Activated B cell treated with CpG ODN at 0.5 μM for 24 hours (primary cell): ENCODE measurements at regions not wholly inside any gene's neighbourhood (a gene's known extent, or its start where the extent isn't known, plus 50 kb on each side); places are given as distances from the start of the nearest gene placed in this dataset.

ENCODE experiments used
- ATAC-seq: fragments of 200-7000 bp; cut with Tn5 transposase; one replicate; pipeline ENCODE4 v1.10.0; 2021; ENCODE audit warnings: low read depth, mild to moderate bottlenecking, moderate library complexity
- CTCF ChIA-PET: fragments of 350-600 bp; sonication (Branson Sonifier 250); formaldehyde crosslinking; loops from one replicate; lab custom pipeline; 2021; ENCODE audit warnings: antibody characterized with exemption; lab: Charles Lee
- POLR2A ChIA-PET: fragments of 350-600 bp; sonication (Branson Sonifier 250); formaldehyde crosslinking; loops from one replicate; lab custom pipeline; 2021; ENCODE audit warnings: antibody characterized with exemption; lab: Charles Lee
- DNase-seq: peaks from one replicate; pipeline ENCODE4 v3.0.0; 2022
- H3K27ac Mint-ChIP-seq: one replicate; pipeline ENCODE4 v1.8.0; 2020; ENCODE audit warnings: mixed read lengths
- H3K27me3 Mint-ChIP-seq: one replicate; pipeline ENCODE4 v1.8.0; 2021; ENCODE audit warnings: mixed read lengths
- H3K36me3 Mint-ChIP-seq: one replicate; pipeline ENCODE4 v1.8.0; 2021; ENCODE audit warnings: low read depth, mixed read lengths
- H3K4me1 Mint-ChIP-seq: one replicate; pipeline ENCODE4 v1.8.0; 2021; ENCODE audit warnings: mixed read lengths
- H3K4me3 Mint-ChIP-seq: one replicate; pipeline ENCODE4 v1.8.0; 2020; ENCODE audit warnings: mild to moderate bottlenecking, mixed read lengths
- H3K9me3 Mint-ChIP-seq: one replicate; pipeline ENCODE4 v1.8.0; 2020; ENCODE audit warnings: mixed read lengths
- intact Hi-C: fragments of 100-400 bp; cut with micrococcal nuclease; formaldehyde crosslinking; loops from one replicate; pipeline ENCODE4 v1.15.1; 2024
- TF ChIP-seq, protein P1 (sequence below): fragments of 200-600 bp; IDR thresholded peaks from one replicate; pipeline ENCODE4 v1.8.0; 2022; ENCODE audit warnings: antibody characterized with exemption, mild to moderate bottlenecking

DNA sequence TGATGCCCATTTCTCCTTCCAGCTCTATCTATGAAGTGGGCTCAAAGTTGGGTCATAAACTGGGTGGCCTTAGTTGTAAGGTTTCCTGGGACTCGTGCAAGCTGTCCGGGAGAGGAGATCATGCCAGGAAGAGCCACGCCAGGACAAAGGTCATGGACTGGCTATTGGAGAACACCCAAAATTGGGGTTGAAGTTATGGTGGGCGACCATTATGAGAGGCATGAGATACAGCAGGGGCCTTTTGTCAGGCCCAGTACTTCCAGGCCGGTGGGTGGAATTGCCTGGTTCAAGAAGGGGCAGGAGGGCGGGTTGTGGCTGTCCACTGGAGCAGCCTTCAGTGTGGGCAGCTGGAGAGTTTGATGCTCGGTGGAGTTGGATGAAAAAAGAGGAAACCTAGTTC, 225.1 kb upstream of the SSTR4 start:
- DNase-seq (no peak), ATAC-seq (no peak)
- Mint-ChIP-seq H3K9me3 (no peaks in the 10 kb centered on the region), H3K4me3 (no peak overlapping the region), H3K4me1 (no peaks in the 10 kb centered on the region), H3K27me3 (no peaks in the 10 kb centered on the region), H3K27ac (no peak overlapping the region), H3K36me3 (no peaks in the 10 kb centered on the region)
- CTCF ChIA-PET, result no interaction called here
- POLR2A ChIA-PET, result no interaction called here
- intact Hi-C loops, result no loop called here
- TF ChIP-seq, protein P1, sequence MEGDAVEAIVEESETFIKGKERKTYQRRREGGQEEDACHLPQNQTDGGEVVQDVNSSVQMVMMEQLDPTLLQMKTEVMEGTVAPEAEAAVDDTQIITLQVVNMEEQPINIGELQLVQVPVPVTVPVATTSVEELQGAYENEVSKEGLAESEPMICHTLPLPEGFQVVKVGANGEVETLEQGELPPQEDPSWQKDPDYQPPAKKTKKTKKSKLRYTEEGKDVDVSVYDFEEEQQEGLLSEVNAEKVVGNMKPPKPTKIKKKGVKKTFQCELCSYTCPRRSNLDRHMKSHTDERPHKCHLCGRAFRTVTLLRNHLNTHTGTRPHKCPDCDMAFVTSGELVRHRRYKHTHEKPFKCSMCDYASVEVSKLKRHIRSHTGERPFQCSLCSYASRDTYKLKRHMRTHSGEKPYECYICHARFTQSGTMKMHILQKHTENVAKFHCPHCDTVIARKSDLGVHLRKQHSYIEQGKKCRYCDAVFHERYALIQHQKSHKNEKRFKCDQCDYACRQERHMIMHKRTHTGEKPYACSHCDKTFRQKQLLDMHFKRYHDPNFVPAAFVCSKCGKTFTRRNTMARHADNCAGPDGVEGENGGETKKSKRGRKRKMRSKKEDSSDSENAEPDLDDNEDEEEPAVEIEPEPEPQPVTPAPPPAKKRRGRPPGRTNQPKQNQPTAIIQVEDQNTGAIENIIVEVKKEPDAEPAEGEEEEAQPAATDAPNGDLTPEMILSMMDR, result no peak

DNA sequence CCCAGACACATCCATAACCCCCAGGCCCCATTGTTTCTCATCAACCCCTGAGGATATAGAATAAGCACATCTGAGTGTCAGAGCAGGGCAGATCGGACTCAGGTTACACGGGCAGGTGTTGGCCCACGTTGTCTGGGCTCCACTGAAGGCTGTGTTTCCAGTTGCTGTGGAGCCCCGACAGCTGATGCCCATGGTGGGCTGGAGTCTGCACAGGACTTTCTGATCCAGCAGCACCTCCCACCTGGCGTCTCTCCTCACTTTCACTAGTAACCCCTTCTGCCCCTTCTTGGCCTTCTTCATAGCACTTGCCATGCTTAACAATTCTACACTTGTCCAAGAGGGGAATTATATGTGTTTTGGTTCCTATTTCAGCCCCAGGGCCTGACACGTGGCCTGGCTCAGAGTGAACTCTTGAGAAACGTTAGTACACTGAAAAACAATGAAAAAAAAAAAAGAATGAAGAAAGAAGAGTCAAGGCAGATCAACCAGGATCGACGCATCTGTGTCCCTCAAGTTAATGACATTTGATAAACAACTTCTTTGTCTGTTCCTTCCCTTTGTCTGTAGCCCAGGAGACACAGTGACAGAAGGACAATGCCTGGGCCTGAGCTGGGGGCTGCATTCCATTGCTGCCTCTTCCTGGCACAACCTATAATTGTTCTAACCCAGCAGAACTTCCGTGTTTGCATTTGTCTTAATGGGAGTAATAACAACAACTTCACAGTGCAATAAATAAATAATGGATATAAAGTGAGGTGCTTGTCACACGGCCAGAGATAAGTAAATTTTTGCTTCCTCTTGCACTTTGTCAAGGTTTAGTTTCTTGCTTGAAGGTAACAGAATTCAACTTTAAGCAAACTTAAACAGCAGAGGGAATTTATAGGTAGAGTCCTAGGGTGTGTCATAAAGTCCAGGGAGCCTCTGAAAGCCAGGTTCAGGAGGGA, 224.2 kb upstream of the SSTR4 start:
- Mint-ChIP-seq H3K27ac (no peak overlapping the region), H3K27me3 (no peaks in the 10 kb centered on the region), H3K9me3 (no peaks in the 10 kb centered on the region), H3K4me1 (no peaks in the 10 kb centered on the region), H3K36me3 (no peaks in the 10 kb centered on the region), H3K4me3 (no peak overlapping the region)
- DNase-seq (no peak), ATAC-seq (no peak)
- TF ChIP-seq, protein P1, result no peak
- POLR2A ChIA-PET, result no interaction called here
- CTCF ChIA-PET, result no interaction called here
- intact Hi-C loops, result no loop called here

DNA sequence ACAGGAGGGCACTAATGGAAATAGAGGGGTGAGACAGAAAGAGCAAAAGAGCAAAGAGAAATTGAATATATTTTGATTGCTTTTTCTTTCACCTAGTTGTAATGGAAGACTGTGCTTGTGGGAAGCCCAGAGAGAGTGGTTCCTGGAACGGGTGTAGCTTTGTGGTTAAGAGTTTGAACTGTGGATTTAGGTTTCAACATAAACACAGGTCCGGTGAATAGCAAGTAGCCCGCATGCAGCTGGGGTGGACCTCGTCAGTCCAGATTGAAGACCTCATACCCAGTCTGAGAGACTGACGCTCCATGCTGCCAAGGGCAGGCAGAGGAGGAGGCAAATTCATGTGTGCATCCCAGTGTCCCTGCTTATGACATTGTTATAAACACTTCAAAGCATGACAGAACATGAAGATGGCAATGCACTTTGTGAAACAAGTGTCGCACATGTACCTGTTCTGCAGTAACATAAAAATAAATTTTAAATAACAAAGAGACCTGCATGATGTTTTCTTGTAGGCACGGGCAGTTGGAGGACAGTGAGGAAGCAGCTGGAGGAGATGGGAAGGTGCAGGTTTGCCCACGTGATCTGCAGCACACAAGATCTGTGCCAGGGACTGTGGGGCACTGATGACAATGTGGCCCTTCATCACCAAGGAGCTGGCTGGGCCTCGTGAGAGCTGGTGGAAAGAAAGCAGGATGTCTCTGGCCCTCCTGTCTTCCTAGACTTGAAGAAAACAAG, 220.5 kb upstream of the SSTR4 start:
- H3K27ac Mint-ChIP-seq, result no peak overlapping the region
- TF ChIP-seq, protein P1, result no peak
- DNase-seq (no peak), ATAC-seq (no peak)
- no peaks in the 10 kb centered on the region for H3K27me3 Mint-ChIP-seq
- ChIA-PET CTCF (no interaction called here), POLR2A (no interaction called here)
- H3K4me3 Mint-ChIP-seq, result no peak overlapping the region
- H3K9me3 Mint-ChIP-seq, result no peaks in the 10 kb centered on the region
- intact Hi-C loops, result no loop called here
- H3K36me3 Mint-ChIP-seq, result no peaks in the 10 kb centered on the region
- H3K4me1 Mint-ChIP-seq, result no peaks in the 10 kb centered on the region

DNA sequence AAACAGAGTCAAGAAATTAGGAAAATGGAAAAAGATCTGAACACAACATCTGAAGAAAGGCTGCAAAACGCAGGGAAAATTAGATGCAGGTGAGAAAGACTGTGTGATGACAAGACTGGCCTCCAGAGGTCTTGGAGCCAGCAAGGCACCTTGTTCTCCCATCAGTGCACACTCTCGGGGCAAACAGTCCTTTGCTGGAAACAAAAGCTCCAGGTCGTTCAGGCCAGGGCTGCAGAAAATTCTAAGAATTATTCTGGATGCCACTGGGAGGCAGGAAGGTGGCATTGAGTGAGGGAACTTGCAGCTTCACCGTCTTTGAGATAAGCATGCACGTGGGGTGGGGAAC, 219.9 kb upstream of the SSTR4 start:
- TF ChIP-seq, protein P1, result no peak
- no peaks in the 10 kb centered on the region for H3K36me3 Mint-ChIP-seq
- intact Hi-C loops, result no loop called here
- no peaks in the 10 kb centered on the region for H3K27me3 Mint-ChIP-seq
- H3K9me3 Mint-ChIP-seq, result no peaks in the 10 kb centered on the region
- POLR2A ChIA-PET, result no interaction called here
- DNase-seq, result no peak
- H3K4me3 Mint-ChIP-seq, result no peak overlapping the region
- CTCF ChIA-PET, result no interaction called here
- no peak for ATAC-seq
- no peaks in the 10 kb centered on the region for H3K4me1 Mint-ChIP-seq
- H3K27ac Mint-ChIP-seq, result no peak overlapping the region

DNA sequence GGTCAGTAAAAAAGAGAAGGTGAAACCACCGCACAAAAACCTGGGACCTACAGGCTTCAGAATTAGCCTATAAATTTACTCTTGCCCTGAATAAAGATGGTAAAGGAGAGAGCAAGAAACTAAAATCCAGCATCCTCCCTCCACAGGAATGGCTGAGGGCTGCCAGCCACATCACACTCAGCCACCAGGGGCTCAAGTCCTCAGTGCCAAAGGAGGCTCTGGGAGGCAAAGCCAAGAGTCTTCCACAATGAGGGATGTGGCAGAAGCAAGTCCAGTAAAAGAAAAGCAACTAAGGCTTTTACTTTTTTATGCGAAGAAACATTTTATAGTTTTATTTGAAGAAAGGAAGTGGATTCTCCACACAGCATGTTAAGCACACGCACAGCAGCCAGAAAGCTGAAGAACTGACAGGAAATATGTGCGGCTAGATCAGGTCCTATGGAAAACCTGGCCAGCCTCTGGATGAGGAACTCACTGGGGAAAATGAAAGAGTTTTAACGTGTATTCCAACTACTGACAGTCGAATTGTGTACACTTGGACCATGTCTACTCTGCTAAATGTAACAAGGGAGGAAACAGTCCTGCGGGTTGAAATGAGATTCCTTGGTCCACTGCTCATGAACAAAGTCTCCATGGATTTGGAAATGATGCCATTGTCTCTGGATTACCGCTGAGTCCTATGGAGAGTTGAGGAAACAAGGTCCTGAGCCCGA, 219.4 kb upstream of the SSTR4 start:
- CTCF ChIA-PET, result no interaction called here
- ATAC-seq (no peak), DNase-seq (no peak)
- intact Hi-C loops, result no loop called here
- POLR2A ChIA-PET, result no interaction called here
- H3K4me1 Mint-ChIP-seq, result no peaks in the 10 kb centered on the region
- TF ChIP-seq, protein P1, result no peak
- H3K4me3 Mint-ChIP-seq, result no peak overlapping the region
- H3K27ac Mint-ChIP-seq, result no peak overlapping the region
- H3K27me3 Mint-ChIP-seq, result no peaks in the 10 kb centered on the region
- no peaks in the 10 kb centered on the region for H3K9me3 Mint-ChIP-seq
- H3K36me3 Mint-ChIP-seq, result no peaks in the 10 kb centered on the region
